ENCODE measurements at regions not wholly inside any gene's neighbourhood (a gene's known extent, or its start where the extent isn't known, plus 50 kb on each side); places are given as distances from the start of the nearest gene placed in this dataset.
"Not testable (repeated sequence)": the region's sequence is repeated elsewhere in the genome, so short reads cannot be mapped to it uniquely, and the experiment has no call there.

DNA sequence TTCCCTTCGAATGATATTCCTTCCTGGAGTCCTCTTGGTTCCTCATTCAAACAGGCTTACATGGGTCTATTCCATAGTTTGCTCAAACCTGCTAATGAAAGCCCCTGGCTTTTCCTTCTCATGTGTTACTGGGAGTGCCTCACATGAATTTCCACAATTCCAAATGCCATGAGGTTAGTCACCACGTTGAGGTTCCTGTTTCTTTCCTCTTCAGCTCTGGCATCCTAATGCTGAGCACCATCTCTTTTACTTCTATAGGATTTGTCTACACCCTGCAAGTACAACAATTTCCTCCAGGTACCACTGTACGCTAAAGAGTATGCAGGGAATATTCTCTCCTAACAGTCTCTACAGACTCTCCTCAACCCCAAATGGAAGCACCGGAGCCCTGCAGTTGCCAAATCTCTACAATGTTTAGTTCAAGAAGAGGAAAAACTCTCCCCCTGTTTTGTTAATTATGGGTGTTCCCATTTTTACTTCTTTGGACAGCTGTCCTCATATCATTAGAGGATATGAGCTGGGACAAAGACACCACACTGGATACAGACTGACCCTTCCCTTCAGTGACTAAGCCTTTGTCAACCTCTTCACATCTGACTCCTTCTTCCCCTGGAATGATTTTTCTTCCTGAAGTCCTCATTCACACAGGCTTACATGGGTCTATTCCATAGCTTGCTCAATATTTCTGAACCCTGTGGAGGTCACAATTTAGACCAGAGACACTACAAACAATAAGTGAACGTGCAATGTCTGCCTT lies 145.8 kb upstream of the BET1 start:
- H3K36me3 Mint-ChIP-seq (ENCODE audit: low read depth): no peaks in the 10 kb centered on the region
- H3K4me3 Mint-ChIP-seq: no peak overlapping the region
- peaks cover 3% of the 10 kb centered on the region for H3K4me1 Mint-ChIP-seq
- no peak overlapping the region for H3K27ac Mint-ChIP-seq (ENCODE audit: unreplicated experiment)
- TF ChIP-seq, protein P1, sequence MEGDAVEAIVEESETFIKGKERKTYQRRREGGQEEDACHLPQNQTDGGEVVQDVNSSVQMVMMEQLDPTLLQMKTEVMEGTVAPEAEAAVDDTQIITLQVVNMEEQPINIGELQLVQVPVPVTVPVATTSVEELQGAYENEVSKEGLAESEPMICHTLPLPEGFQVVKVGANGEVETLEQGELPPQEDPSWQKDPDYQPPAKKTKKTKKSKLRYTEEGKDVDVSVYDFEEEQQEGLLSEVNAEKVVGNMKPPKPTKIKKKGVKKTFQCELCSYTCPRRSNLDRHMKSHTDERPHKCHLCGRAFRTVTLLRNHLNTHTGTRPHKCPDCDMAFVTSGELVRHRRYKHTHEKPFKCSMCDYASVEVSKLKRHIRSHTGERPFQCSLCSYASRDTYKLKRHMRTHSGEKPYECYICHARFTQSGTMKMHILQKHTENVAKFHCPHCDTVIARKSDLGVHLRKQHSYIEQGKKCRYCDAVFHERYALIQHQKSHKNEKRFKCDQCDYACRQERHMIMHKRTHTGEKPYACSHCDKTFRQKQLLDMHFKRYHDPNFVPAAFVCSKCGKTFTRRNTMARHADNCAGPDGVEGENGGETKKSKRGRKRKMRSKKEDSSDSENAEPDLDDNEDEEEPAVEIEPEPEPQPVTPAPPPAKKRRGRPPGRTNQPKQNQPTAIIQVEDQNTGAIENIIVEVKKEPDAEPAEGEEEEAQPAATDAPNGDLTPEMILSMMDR (conservative IDR thresholded peaks at IDR 0.05): no peak
- no peaks in the 10 kb centered on the region for H3K27me3 Mint-ChIP-seq (ENCODE audit: low read depth)
- no peak for DNase-seq (ENCODE audit: low read depth, low spot score)
- H3K9me3 Mint-ChIP-seq: no peaks in the 10 kb centered on the region

DNA sequence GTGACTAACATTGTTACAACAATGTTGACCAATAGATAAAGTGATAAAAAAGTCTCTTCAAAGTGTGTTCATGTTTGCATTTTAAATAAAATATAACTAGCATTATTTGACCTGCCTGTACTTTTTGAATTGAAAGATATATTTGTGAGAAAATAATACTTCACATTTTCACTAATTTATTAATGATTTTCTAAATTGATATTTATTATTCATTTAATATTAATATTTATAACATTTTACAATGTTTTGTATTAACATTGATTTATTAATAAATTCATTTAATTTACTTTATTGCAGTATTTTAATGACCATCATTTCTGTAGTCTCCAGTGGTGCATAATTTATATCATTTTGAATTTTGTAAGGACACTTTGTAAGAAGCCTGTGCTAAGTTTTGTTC lies 150.0 kb upstream of the BET1 start:
- H3K9me3 Mint-ChIP-seq: no peaks in the 10 kb centered on the region
- no peak overlapping the region for H3K27ac Mint-ChIP-seq (ENCODE audit: unreplicated experiment)
- no peaks in the 10 kb centered on the region for H3K27me3 Mint-ChIP-seq (ENCODE audit: low read depth)
- no peak overlapping the region for H3K4me3 Mint-ChIP-seq
- no peaks in the 10 kb centered on the region for H3K36me3 Mint-ChIP-seq (ENCODE audit: low read depth)
- no peak for DNase-seq (ENCODE audit: low read depth, low spot score)
- peaks cover 5% of the 10 kb centered on the region for H3K4me1 Mint-ChIP-seq
- TF ChIP-seq, protein P1 (conservative IDR thresholded peaks at IDR 0.05): no peak

DNA sequence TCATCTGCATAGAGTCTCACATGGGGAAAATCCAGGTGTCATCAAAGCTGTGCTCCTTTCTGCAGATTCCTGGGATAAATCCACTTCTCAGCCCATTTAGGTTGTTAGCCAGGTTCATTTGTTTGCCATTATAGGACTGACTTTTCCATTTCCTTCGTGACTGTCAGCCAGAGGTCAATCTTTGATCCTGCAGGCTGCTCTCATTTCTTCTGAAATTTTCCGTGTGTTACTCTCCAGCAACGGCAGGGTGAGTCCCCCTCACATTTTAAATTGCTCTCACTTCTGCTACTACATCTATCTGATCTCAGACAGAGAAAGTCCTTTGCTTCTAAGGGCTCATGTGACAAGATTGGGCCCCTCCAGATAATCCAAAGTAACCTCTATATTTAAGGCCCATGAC lies 150.7 kb upstream of the BET1 start:
- Mint-ChIP-seq H3K27me3 (ENCODE audit: low read depth) (no peaks in the 10 kb centered on the region), H3K9me3 (no peaks in the 10 kb centered on the region), H3K4me1 (peaks cover 5% of the 10 kb centered on the region), H3K4me3 (no peak overlapping the region), H3K36me3 (ENCODE audit: low read depth) (no peaks in the 10 kb centered on the region), H3K27ac (ENCODE audit: unreplicated experiment) (no peak overlapping the region)
- no peak for DNase-seq (ENCODE audit: low read depth, low spot score)
- TF ChIP-seq, protein P1 (conservative IDR thresholded peaks at IDR 0.05): no peak

DNA sequence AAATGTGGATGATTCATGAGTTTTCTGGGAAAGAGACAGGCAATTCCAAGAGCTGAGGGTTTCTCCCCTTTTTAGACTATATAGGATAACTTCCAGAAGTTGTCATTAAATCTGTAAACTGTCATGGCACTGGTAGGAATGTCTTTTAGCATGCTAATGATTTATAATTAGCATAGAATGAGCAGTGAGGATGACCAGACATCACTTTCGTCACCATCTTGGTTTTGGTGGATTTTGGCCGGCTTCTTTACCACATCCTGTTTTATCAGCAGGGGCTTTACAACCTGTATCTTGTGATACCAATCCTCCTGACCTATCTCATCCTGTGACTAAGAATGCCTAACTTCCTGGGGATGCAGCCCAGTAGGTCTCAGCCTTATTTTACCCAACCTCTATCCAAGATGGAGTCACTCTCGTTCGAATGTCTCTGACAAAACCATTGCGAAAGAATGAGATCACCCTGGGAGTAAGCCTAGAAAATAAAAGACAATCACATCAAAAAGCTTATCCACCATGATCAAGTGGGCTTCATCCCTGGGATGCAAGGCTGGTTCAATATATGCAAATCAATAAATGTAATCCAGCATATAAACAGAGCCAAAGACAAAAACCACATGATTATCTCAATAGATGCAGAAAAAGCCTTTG lies 153.6 kb upstream of the BET1 start:
- H3K27ac Mint-ChIP-seq (ENCODE audit: unreplicated experiment); H3K4me1 Mint-ChIP-seq; H3K27me3 Mint-ChIP-seq (ENCODE audit: low read depth); DNase-seq (ENCODE audit: low read depth, low spot score); H3K4me3 Mint-ChIP-seq; H3K9me3 Mint-ChIP-seq; H3K36me3 Mint-ChIP-seq (ENCODE audit: low read depth): not testable (repeated sequence)

DNA sequence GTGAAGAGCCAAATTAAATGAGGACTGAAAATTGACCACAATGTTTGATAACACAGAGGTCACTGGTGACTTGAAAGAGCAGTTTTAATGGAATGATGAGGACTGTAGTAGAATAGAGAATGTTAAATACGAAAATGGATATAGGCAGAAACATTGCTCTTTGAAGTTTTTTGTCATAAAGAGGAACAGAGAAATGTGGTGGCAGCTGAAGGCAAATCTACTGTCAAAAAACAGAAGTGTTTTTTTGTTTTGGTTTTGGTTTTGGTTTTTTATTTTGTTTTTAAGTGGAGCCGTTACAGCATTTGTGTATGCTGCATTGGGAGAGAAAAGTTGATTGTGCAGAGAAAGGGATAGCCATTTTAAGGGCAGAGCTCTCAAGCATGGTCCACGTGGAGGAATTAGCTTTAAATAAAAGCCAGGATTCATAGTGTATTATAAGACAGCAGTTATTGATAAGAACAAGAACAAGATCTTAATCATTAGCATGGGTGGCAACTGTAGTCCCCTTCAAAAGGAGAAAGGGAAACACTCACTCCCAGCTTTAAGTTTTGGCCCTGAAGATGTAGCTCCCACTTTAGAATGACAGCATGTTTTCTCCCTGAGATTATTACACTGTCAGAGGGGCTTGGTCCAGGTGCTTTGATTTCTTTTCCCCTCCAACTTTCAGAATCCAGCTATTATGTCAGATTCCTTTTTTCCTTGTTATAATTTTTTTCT lies 156.7 kb upstream of the BET1 start:
- Mint-ChIP-seq H3K9me3 (peaks cover 7% of the 10 kb centered on the region), H3K27me3 (ENCODE audit: low read depth) (no peaks in the 10 kb centered on the region), H3K4me3 (no peak overlapping the region), H3K36me3 (ENCODE audit: low read depth) (peaks cover 4% of the 10 kb centered on the region), H3K27ac (ENCODE audit: unreplicated experiment) (no peak overlapping the region), H3K4me1 (peaks cover 3% of the 10 kb centered on the region)
- TF ChIP-seq, protein P1 (conservative IDR thresholded peaks at IDR 0.05): no peak
- DNase-seq (ENCODE audit: low read depth, low spot score): no peak

DNA sequence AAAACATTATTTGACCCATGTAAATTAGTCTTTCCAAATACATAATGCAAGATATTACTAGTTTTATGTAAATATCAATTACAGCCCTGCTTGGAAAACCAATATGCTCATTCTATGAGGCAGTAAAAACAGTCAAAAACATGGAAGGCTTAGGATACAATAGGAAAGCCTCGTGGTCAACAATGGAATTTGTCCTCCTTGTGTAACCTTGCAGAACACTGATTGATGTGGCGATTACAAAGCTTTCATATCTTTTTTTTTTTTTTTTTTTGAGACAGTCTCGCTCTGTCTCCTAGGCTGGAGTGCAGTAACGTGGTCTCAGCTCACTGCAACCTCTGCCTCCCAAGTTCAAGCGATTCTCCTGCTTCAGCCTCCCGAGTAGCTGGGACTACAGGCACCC lies 157.3 kb upstream of the BET1 start:
- Mint-ChIP-seq H3K4me3 (no peak overlapping the region), H3K9me3 (peaks cover 7% of the 10 kb centered on the region), H3K36me3 (ENCODE audit: low read depth) (peaks cover 5% of the 10 kb centered on the region), H3K4me1 (peaks cover 3% of the 10 kb centered on the region), H3K27me3 (ENCODE audit: low read depth) (no peaks in the 10 kb centered on the region), H3K27ac (ENCODE audit: unreplicated experiment) (no peak overlapping the region)
- TF ChIP-seq, protein P1 (conservative IDR thresholded peaks at IDR 0.05): no peak
- no peak for DNase-seq (ENCODE audit: low read depth, low spot score)
